GM19328 (cell line): ENCODE measurements at regions not wholly inside any gene's neighbourhood (a gene's known extent, or its start where the extent isn't known, plus 50 kb on each side); places are given as distances from the start of the nearest gene placed in this dataset.
"Not testable (repeated sequence)": the region's sequence is repeated elsewhere in the genome, so short reads cannot be mapped to it uniquely, and the experiment has no call there.

Experiments used
- ATAC-seq: cut with Tn5 transposase; IDR thresholded peaks from one replicate; pipeline ENCODE4 v1.9.1; 2021; ENCODE audit warnings: mild to moderate bottlenecking, moderate library complexity; ENCODE audit not compliant: unreplicated experiment

- ATAC-seq, result no peak
Measured at GRCh38 chr1:25011943-25012638, 82.0 kb upstream of the RUNX3 start.

- no peak for ATAC-seq
Measured at GRCh38 chr1:25011275-25011674, 81.2 kb upstream of the RUNX3 start.

GRCh38 chr1:25009671-25010262 lies 79.7 kb upstream of the RUNX3 start:
- ATAC-seq, result no peak

- no peak for ATAC-seq
Measured at GRCh38 chr1:25008192-25008485, 78.1 kb upstream of the RUNX3 start.

- not testable (repeated sequence) for ATAC-seq
Measured at GRCh38 chr1:25007390-25008191, 77.5 kb upstream of the RUNX3 start.

- no peak for ATAC-seq
Measured at GRCh38 chr1:25006770-25007169, 76.7 kb upstream of the RUNX3 start.

- no peak for ATAC-seq
Measured at GRCh38 chr1:25004355-25004754, 74.3 kb upstream of the RUNX3 start.

- no peak for ATAC-seq
Measured at GRCh38 chr1:25003457-25004190, 73.5 kb upstream of the RUNX3 start.

- no peak for ATAC-seq
Measured at GRCh38 chr1:25003000-25003399, 72.9 kb upstream of the RUNX3 start.

- ATAC-seq, result no peak
Measured at GRCh38 chr1:25001125-25001915, 71.2 kb upstream of the RUNX3 start.

- no peak for ATAC-seq
Measured at GRCh38 chr1:24999906-25000305, 69.8 kb upstream of the RUNX3 start.

GRCh38 chr1:24999426-24999825 lies 69.3 kb upstream of the RUNX3 start:
- no peak for ATAC-seq

GRCh38 chr1:24998563-24999245 lies 68.6 kb upstream of the RUNX3 start:
- ATAC-seq, result no peak

GRCh38 chr1:24996983-24997893 lies 67.2 kb upstream of the RUNX3 start:
- ATAC-seq, result no peak

GRCh38 chr1:24996456-24996855 lies 66.4 kb upstream of the RUNX3 start:
- ATAC-seq, result no peak

- ATAC-seq, result no peak
Measured at GRCh38 chr1:24995661-24996060, 65.6 kb upstream of the RUNX3 start.

- ATAC-seq, result no peak
Measured at GRCh38 chr1:24995140-24995539, 65.1 kb upstream of the RUNX3 start.

GRCh38 chr1:24993871-24994580 lies 64.0 kb upstream of the RUNX3 start:
- no peak for ATAC-seq
